ENCODE measurements at regions not wholly inside any gene's neighbourhood (a gene's known extent, or its start where the extent isn't known, plus 50 kb on each side); places are given as distances from the start of the nearest gene placed in this dataset.
"Not testable (repeated sequence)": the region's sequence is repeated elsewhere in the genome, so short reads cannot be mapped to it uniquely, and the experiment has no call there.

DNA sequence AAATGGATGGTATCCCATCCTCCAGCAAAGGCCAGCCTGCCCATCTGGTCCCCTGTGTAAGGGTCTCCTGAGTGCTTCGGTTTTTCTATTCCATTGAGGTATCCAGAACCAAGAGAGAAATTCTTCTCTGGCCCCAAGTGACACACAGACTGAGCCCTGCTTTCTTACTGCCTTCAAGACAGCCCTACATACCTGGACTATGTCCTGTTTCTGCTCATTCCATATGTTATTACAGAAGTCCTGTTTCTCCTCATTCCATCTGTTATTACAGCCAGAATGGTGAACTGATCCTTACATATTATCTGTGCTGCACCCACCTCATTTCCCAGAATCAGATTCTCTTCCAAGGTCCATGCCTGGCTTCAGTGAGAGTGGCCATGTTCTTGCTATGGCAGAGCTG lies 115.2 kb downstream of the DCLK3 start:
- ATAC-seq (no peak), DNase-seq (no peak)
- Histone ChIP-seq H3K4me3 (no peak overlapping the region), H3K4me1 (no peaks in the 10 kb centered on the region), H3K27me3 (no peaks in the 10 kb centered on the region), H3K36me3 (no peaks in the 10 kb centered on the region), H3K27ac (no peak overlapping the region), H3K9me3 (no peaks in the 10 kb centered on the region)
- TF ChIP-seq, protein P1, sequence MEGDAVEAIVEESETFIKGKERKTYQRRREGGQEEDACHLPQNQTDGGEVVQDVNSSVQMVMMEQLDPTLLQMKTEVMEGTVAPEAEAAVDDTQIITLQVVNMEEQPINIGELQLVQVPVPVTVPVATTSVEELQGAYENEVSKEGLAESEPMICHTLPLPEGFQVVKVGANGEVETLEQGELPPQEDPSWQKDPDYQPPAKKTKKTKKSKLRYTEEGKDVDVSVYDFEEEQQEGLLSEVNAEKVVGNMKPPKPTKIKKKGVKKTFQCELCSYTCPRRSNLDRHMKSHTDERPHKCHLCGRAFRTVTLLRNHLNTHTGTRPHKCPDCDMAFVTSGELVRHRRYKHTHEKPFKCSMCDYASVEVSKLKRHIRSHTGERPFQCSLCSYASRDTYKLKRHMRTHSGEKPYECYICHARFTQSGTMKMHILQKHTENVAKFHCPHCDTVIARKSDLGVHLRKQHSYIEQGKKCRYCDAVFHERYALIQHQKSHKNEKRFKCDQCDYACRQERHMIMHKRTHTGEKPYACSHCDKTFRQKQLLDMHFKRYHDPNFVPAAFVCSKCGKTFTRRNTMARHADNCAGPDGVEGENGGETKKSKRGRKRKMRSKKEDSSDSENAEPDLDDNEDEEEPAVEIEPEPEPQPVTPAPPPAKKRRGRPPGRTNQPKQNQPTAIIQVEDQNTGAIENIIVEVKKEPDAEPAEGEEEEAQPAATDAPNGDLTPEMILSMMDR (IDR thresholded peaks at IDR 0.05 in 4 of 5, conservative IDR thresholded peaks at IDR 0.05 in 1 of 5): no peak
- TF ChIP-seq POLR2A (IDR thresholded peaks at IDR 0.05): no peak
- in situ Hi-C loops (cut with MboI; ENCODE audit: low sequenced_read_pairs in 4 of 4) (no loop called here), intact Hi-C loops (cut with DNase I; ENCODE audit: low total_unique reads) (no loop called here)

DNA sequence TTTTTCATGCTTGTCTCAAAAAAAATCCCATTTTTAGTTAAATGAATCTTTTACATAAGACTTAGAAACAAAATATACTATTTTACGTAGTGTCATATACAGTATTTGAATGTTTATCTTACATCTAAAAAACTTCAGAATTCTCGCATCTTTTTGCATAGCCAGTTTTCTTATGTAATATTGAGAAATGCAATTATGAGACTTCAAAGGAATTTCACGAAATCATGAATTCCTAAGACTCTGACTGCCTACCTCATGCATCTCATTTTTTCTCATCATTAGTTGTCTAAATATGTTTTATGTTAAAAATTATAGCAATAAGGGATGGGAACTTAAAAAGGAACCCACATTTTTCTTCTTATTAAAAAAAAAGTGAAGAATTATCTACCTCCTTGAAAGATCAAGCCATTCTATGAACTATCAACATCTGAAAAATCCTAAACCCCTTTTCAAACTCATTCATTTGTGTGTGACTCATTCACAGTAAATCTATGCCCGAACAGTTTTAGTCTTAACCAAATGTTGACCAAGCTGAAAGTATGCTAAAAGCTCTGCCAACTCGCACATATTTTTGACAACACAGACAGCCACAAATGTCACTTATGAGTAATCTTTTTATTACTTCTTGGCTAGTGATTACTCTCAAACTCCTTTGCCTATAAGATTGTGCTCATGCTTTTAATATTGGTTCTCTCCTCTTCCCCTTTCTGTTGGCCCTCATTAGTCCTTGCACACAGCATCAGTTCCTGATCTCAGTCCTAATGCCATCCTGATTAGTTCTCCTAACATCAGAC lies 115.9 kb downstream of the DCLK3 start:
- no peak overlapping the region for H3K27ac ChIP-seq
- DNase-seq: no peak
- in situ Hi-C loops (cut with MboI; ENCODE audit: low sequenced_read_pairs in 4 of 4) (no loop called here), intact Hi-C loops (cut with DNase I; ENCODE audit: low total_unique reads) (no loop called here)
- ATAC-seq: no peak
- no peaks in the 10 kb centered on the region for H3K9me3 ChIP-seq
- TF ChIP-seq, protein P1 (IDR thresholded peaks at IDR 0.05 in 4 of 5, conservative IDR thresholded peaks at IDR 0.05 in 1 of 5): no peak
- TF ChIP-seq POLR2A (IDR thresholded peaks at IDR 0.05): no peak
- no peaks in the 10 kb centered on the region for H3K27me3 ChIP-seq
- no peaks in the 10 kb centered on the region for H3K36me3 ChIP-seq
- no peaks in the 10 kb centered on the region for H3K4me1 ChIP-seq
- H3K4me3 ChIP-seq: no peak overlapping the region

GRCh38 chr3:36647423-36647853 lies 116.9 kb downstream of the DCLK3 start:
- ATAC-seq: no peak
- in situ Hi-C loops (cut with MboI; ENCODE audit: low sequenced_read_pairs in 4 of 4) (no loop called here), intact Hi-C loops (cut with DNase I; ENCODE audit: low total_unique reads) (no loop called here)
- no peaks in the 10 kb centered on the region for H3K4me1 ChIP-seq
- no peaks in the 10 kb centered on the region for H3K36me3 ChIP-seq
- no peak overlapping the region for H3K4me3 ChIP-seq
- no peaks in the 10 kb centered on the region for H3K9me3 ChIP-seq
- H3K27ac ChIP-seq: no peak overlapping the region
- no peaks in the 10 kb centered on the region for H3K27me3 ChIP-seq
- no peak for DNase-seq
- no peak for TF ChIP-seq POLR2A (IDR thresholded peaks at IDR 0.05)

- in situ Hi-C loops (cut with MboI; ENCODE audit: low sequenced_read_pairs in 4 of 4) (no loop called here), intact Hi-C loops (cut with DNase I; ENCODE audit: low total_unique reads) (no loop called here)
- Histone ChIP-seq H3K36me3 (no peaks in the 10 kb centered on the region), H3K9me3 (no peaks in the 10 kb centered on the region), H3K4me1 (no peaks in the 10 kb centered on the region), H3K27me3 (no peaks in the 10 kb centered on the region), H3K4me3 (no peak overlapping the region), H3K27ac (no peak overlapping the region)
- ATAC-seq (no peak), DNase-seq (no peak)
- TF ChIP-seq, protein P1 (IDR thresholded peaks at IDR 0.05 in 4 of 5, conservative IDR thresholded peaks at IDR 0.05 in 1 of 5): no peak
- TF ChIP-seq POLR2A (IDR thresholded peaks at IDR 0.05): no peak
These were observed 121.2 kb downstream of the DCLK3 start for GRCh38 chr3:36643192-36643591.

GRCh38 chr3:36635731-36636130 lies 128.6 kb downstream of the DCLK3 start:
- ATAC-seq (no peak), DNase-seq (no peak)
- intact Hi-C loops (cut with DNase I; ENCODE audit: low total_unique reads) (no loop called here), in situ Hi-C loops (cut with MboI; ENCODE audit: low sequenced_read_pairs in 4 of 4) (no loop called here)
- TF ChIP-seq, protein P1 (IDR thresholded peaks at IDR 0.05 in 4 of 5, conservative IDR thresholded peaks at IDR 0.05 in 1 of 5): no peak
- Histone ChIP-seq H3K27ac (no peak overlapping the region), H3K4me3 (no peak overlapping the region), H3K4me1 (no peaks in the 10 kb centered on the region), H3K9me3 (no peaks in the 10 kb centered on the region), H3K36me3 (no peaks in the 10 kb centered on the region), H3K27me3 (no peaks in the 10 kb centered on the region)

- H3K36me3 ChIP-seq; in situ Hi-C loops (cut with MboI; ENCODE audit: low sequenced_read_pairs in 4 of 4); H3K4me1 ChIP-seq; intact Hi-C loops (cut with DNase I; ENCODE audit: low total_unique reads); H3K27me3 ChIP-seq; DNase-seq; H3K27ac ChIP-seq; H3K9me3 ChIP-seq; H3K4me3 ChIP-seq; ATAC-seq: not testable (repeated sequence)
These were observed 130.5 kb downstream of the DCLK3 start for GRCh38 chr3:36633897-36634296.

Measured in gastrocnemius medialis (tissue), 4 donors.